ENCODE measurements at regions not wholly inside any gene's neighbourhood (a gene's known extent, or its start where the extent isn't known, plus 50 kb on each side); places are given as distances from the start of the nearest gene placed in this dataset.

DNA sequence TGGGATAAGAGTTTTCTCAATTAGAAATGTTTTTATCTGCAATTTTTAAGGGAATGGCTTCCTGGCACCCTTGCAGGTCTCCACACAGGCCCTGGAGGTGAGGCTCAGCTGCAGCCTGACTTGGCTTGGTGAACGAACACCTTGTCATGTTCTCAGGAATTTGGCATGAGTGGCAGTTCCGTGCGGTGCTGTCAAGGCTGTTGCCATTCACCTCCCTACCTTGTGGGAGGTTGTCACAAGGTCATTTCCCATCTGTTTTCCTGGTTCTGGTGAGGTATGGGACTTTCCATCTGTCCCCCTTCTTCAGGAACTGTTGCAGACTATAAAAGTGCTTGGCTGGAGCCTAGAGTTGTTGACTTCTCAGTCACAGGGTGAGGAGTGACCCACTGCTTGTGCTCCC, 82.9 kb downstream of the ELOVL4 start:
- TF ChIP-seq, protein P1, sequence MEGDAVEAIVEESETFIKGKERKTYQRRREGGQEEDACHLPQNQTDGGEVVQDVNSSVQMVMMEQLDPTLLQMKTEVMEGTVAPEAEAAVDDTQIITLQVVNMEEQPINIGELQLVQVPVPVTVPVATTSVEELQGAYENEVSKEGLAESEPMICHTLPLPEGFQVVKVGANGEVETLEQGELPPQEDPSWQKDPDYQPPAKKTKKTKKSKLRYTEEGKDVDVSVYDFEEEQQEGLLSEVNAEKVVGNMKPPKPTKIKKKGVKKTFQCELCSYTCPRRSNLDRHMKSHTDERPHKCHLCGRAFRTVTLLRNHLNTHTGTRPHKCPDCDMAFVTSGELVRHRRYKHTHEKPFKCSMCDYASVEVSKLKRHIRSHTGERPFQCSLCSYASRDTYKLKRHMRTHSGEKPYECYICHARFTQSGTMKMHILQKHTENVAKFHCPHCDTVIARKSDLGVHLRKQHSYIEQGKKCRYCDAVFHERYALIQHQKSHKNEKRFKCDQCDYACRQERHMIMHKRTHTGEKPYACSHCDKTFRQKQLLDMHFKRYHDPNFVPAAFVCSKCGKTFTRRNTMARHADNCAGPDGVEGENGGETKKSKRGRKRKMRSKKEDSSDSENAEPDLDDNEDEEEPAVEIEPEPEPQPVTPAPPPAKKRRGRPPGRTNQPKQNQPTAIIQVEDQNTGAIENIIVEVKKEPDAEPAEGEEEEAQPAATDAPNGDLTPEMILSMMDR (conservative IDR thresholded peaks at IDR 0.05; ENCODE audit: low read length): no peak
- TF ChIP-seq EZH2phosphoT487 (IDR thresholded peaks at IDR 0.05; ENCODE audit: borderline replicate concordance): no peak
- Histone ChIP-seq H3K9me2 (replicated peaks; ENCODE audit: low read depth, low read length) (no peaks in the 10 kb centered on the region), H3K4me1 (ENCODE audit: insufficient read depth, low read length, poor library complexity, severe bottlenecking) (no peaks in the 10 kb centered on the region), H3K36me3 (ENCODE audit: insufficient read depth, low read length) (no peaks in the 10 kb centered on the region), H2AFZ (ENCODE audit: low read length) (no peak overlapping the region; the same call in 1 of the 2 replicates), H3K9ac (ENCODE audit: low read depth, low read length, poor library complexity, severe bottlenecking) (no peak overlapping the region), H3F3A (ENCODE audit: low read depth) (no peaks in the 10 kb centered on the region), H4K20me1 (ENCODE audit: insufficient read depth, low read length, poor library complexity, severe bottlenecking) (no peaks in the 10 kb centered on the region), H3K4me2 (ENCODE audit: low read depth, low read length, poor library complexity, severe bottlenecking) (no peak overlapping the region), H3K4me3 (ENCODE audit: low read length, poor library complexity, severe bottlenecking) (no peak overlapping the region), H3K27me3 (ENCODE audit: insufficient read depth, low read length, poor library complexity, severe bottlenecking) (no peaks in the 10 kb centered on the region), H3K9me3 (ENCODE audit: insufficient read depth, low read depth, low read length) (no peaks in the 10 kb centered on the region), H3K79me2 (ENCODE audit: insufficient read depth, low read length) (no peaks in the 10 kb centered on the region)

DNA sequence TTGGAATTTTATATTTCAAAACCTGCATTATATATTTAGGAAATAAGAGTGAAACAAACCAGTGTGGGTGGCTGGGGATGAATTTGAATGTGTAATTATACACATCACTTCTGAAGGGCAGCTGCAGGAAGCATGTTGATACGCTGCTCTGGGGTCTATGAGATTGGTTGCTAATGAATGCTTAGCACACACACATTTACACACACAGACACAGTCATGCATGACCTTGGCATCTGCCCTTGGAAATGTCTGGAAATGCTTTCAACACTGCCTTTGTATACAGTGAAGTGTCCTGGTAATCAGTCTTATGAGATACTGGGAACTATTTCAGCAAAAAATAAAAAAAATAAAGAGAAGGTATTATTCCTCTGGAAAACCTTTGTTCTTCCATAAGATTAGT, 83.4 kb downstream of the ELOVL4 start:
- Histone ChIP-seq H3F3A (ENCODE audit: low read depth) (no peaks in the 10 kb centered on the region), H3K27me3 (ENCODE audit: insufficient read depth, low read length, poor library complexity, severe bottlenecking) (no peaks in the 10 kb centered on the region), H3K9me3 (ENCODE audit: insufficient read depth, low read depth, low read length) (no peaks in the 10 kb centered on the region), H3K4me2 (ENCODE audit: low read depth, low read length, poor library complexity, severe bottlenecking) (no peak overlapping the region), H3K79me2 (ENCODE audit: insufficient read depth, low read length) (no peaks in the 10 kb centered on the region), H4K20me1 (ENCODE audit: insufficient read depth, low read length, poor library complexity, severe bottlenecking) (no peaks in the 10 kb centered on the region), H3K4me1 (ENCODE audit: insufficient read depth, low read length, poor library complexity, severe bottlenecking) (no peaks in the 10 kb centered on the region), H3K4me3 (ENCODE audit: low read length, poor library complexity, severe bottlenecking) (no peak overlapping the region), H3K36me3 (ENCODE audit: insufficient read depth, low read length) (no peaks in the 10 kb centered on the region), H3K9ac (ENCODE audit: low read depth, low read length, poor library complexity, severe bottlenecking) (no peak overlapping the region), H2AFZ (ENCODE audit: low read length) (no peak overlapping the region), H3K9me2 (replicated peaks; ENCODE audit: low read depth, low read length) (no peaks in the 10 kb centered on the region)
- no peak for TF ChIP-seq EZH2phosphoT487 (IDR thresholded peaks at IDR 0.05; ENCODE audit: borderline replicate concordance)
- TF ChIP-seq, protein P1 (conservative IDR thresholded peaks at IDR 0.05; ENCODE audit: low read length): no peak

DNA sequence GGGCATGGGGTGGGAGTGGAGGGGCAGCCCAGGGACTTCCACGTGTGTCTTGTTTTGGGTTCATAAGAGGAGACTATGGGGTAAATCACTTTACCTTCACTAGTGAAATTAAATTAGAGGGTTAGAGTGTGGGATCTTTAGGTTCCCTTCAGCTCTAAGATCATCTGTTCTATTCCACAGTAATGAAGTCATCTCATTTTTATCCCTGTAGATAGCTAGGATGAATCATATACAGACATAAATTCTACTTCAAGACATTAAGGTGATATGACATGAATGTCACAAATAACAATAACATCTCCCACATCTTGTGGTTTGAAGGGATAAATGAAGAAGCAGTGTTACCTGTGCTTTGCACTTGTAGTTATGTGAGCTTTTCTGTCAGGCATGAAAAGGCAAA, 83.8 kb downstream of the ELOVL4 start:
- no peak overlapping the region for H3K4me2 ChIP-seq (ENCODE audit: low read depth, low read length, poor library complexity, severe bottlenecking)
- no peaks in the 10 kb centered on the region for H3F3A ChIP-seq (ENCODE audit: low read depth)
- H3K9me3 ChIP-seq (ENCODE audit: insufficient read depth, low read depth, low read length): no peaks in the 10 kb centered on the region
- no peak overlapping the region for H2AFZ ChIP-seq (ENCODE audit: low read length)
- H3K9me2 ChIP-seq (replicated peaks; ENCODE audit: low read depth, low read length): no peaks in the 10 kb centered on the region
- no peaks in the 10 kb centered on the region for H3K27me3 ChIP-seq (ENCODE audit: insufficient read depth, low read length, poor library complexity, severe bottlenecking)
- no peaks in the 10 kb centered on the region for H3K79me2 ChIP-seq (ENCODE audit: insufficient read depth, low read length)
- H3K36me3 ChIP-seq (ENCODE audit: insufficient read depth, low read length): no peaks in the 10 kb centered on the region
- no peaks in the 10 kb centered on the region for H3K4me1 ChIP-seq (ENCODE audit: insufficient read depth, low read length, poor library complexity, severe bottlenecking)
- H3K4me3 ChIP-seq (ENCODE audit: low read length, poor library complexity, severe bottlenecking): no peak overlapping the region
- no peaks in the 10 kb centered on the region for H4K20me1 ChIP-seq (ENCODE audit: insufficient read depth, low read length, poor library complexity, severe bottlenecking)
- no peak for TF ChIP-seq EZH2phosphoT487 (IDR thresholded peaks at IDR 0.05; ENCODE audit: borderline replicate concordance)
- TF ChIP-seq, protein P1 (conservative IDR thresholded peaks at IDR 0.05; ENCODE audit: low read length): no peak
- no peak overlapping the region for H3K9ac ChIP-seq (ENCODE audit: low read depth, low read length, poor library complexity, severe bottlenecking)
